HCT116 (cell line): ENCODE measurements at regions not wholly inside any gene's neighbourhood (a gene's known extent, or its start where the extent isn't known, plus 50 kb on each side); places are given as distances from the start of the nearest gene placed in this dataset.

ENCODE experiments used
- EZH2phosphoT487 ChIP-seq: fragments of 200-600 bp; IDR thresholded peaks from 2 replicates; pipeline ENCODE4 v1.6.1; 2018; ENCODE audit warnings: antibody characterized with exemption, borderline replicate concordance
- TF ChIP-seq, protein P1 (sequence below), 3 experiments: fragments of 200-600 bp in 1 of 3; sonication (generic) in 1 of 3; IDR thresholded peaks in 2 of 3; conservative IDR thresholded peaks in 1 of 3; 2 replicates each; pipeline ENCODE4 v1.5.1; 2012 to 2017; ENCODE audit warnings: low read depth in 2 of 3, low read length in 2 of 3, antibody characterized with exemption in 1 of 3, borderline replicate concordance in 1 of 3, control low read depth in 1 of 3, mild to moderate bottlenecking in 1 of 3, mixed read lengths in 1 of 3, mixed run types in 1 of 3, moderate library complexity in 1 of 3; ENCODE audit not compliant: insufficient read depth in 1 of 3
- TF ChIP-seq, protein P2 (sequence below): IDR thresholded peaks from 2 replicates; pipeline ENCODE4 v1.6.1; 2012

DNA sequence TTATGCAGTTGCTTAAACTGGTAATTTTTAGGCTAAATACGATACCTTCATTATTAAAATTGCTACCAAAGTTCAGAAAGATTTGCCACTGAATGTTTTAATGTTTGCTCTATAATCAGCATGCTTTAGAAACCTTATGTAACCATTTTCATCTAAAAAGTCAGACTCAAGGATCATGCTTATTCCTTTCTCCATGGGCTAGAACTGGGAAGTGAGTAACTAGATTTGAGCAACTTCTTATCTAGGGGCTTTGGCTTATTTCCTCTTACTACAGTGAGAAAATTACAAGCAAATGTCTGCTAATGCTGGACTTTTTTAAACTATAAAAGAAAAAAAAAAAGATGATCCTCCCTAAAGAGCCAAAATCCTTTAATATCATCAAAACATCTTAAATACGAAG, 215.9 kb downstream of the CRPPA start:
- TF ChIP-seq EZH2phosphoT487, result no peak
- TF ChIP-seq, protein P1, sequence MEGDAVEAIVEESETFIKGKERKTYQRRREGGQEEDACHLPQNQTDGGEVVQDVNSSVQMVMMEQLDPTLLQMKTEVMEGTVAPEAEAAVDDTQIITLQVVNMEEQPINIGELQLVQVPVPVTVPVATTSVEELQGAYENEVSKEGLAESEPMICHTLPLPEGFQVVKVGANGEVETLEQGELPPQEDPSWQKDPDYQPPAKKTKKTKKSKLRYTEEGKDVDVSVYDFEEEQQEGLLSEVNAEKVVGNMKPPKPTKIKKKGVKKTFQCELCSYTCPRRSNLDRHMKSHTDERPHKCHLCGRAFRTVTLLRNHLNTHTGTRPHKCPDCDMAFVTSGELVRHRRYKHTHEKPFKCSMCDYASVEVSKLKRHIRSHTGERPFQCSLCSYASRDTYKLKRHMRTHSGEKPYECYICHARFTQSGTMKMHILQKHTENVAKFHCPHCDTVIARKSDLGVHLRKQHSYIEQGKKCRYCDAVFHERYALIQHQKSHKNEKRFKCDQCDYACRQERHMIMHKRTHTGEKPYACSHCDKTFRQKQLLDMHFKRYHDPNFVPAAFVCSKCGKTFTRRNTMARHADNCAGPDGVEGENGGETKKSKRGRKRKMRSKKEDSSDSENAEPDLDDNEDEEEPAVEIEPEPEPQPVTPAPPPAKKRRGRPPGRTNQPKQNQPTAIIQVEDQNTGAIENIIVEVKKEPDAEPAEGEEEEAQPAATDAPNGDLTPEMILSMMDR (IDR thresholded peaks at IDR 0.05 in 2 of 3, conservative IDR thresholded peaks at IDR 0.05 in 1 of 3; ENCODE audit: borderline replicate concordance in 1 of 3, insufficient read depth in 1 of 3, low read depth in 2 of 3, low read length in 2 of 3), result no peak
- TF ChIP-seq, protein P2, sequence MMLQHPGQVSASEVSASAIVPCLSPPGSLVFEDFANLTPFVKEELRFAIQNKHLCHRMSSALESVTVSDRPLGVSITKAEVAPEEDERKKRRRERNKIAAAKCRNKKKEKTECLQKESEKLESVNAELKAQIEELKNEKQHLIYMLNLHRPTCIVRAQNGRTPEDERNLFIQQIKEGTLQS, result no peak
